ENCODE measurements at regions not wholly inside any gene's neighbourhood (a gene's known extent, or its start where the extent isn't known, plus 50 kb on each side); places are given as distances from the start of the nearest gene placed in this dataset.

- DNase-seq (ENCODE audit: low read depth): no peak
These were observed 459.4 kb downstream of the EPHA4 start for GRCh38 chr2:221112744-221113143.

DNA sequence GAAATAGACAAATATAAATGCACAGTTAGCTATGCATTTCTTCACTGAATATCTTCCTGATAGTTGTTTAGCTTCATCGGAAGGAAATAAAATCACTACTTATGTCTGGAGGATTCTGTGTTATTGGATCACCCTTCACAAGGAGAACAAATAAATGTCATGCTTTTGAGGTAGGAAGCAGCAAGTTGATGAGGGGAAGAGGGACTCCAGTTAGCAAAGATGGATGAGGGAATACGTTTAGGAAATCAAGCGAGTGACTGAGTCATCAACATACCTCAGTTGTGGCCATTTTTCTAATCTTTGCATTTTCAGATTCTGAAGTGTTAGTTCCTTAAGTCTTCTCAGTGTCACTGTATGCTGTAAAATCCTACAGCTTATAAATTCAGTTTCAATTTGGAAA, 456.2 kb downstream of the EPHA4 start:
- DNase-seq (ENCODE audit: low read depth): no peak

DNA sequence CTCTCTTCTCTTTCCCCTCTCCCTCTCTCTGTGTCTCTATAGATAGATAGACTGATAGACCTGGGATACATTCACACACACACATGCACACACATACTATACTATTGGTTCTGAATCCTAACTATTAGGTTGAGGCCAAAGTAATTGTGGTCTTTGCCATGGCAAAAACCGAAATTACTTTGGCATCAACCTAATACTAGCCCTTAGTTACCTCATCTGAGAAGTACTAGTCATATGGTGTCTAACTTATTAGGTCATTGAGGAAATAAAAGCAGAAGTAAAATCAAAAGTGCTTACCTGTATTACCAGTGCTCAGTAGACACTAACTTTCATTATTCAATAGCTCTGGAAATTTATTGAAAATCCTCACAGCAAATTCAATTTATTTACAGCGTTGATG, 451.5 kb downstream of the EPHA4 start:
- DNase-seq (ENCODE audit: low read depth): no peak

DNA sequence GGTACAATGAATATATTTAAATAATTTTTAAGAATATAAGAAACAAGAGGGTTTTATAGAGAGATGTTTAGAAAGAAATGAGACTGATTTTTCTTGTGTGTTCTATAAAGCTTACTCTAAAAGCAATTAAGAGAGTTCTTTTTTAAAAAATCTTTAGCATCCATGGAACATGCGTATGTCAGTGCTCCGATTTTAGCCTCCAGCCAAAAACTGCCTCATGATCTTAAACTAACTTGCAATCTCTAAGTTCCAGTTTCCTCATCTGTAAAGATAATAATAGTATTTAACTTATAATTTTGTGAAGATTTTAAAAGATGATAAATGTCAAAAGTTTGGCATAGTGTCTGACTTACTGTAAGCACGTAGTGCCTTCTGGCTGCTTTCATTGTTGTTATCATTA, 448.7 kb downstream of the EPHA4 start:
- DNase-seq (ENCODE audit: low read depth): no peak

GRCh38 chr2:221124532-221125240, 447.4 kb downstream of the EPHA4 start:
- DNase-seq (ENCODE audit: low read depth): peak; percentile 6

GRCh38 chr2:221125691-221126090, 446.4 kb downstream of the EPHA4 start:
- no peak for DNase-seq (ENCODE audit: low read depth)

DNA sequence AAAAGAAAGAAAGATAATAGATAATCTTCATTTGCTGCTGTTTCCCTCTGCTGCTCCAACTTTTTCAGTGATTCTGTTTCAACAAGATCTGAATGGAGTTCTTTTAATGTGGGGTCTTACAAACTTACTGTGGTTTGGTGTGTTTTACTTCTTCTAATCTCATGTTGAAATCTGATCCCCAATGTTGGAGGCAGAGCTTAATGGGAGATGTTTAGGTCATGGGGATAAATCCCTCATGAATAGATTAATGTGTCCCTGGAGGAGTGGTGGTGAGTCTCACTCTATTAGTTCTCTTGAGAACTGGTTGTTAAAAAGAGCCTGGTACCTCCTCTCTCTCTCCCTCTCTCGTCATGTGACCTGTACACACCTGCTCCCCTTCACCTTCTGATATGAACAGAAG, 442.4 kb downstream of the EPHA4 start:
- DNase-seq (ENCODE audit: low read depth): no peak

GRCh38 chr2:221130431-221130830, 441.7 kb downstream of the EPHA4 start:
- DNase-seq (ENCODE audit: low read depth): no peak

DNA sequence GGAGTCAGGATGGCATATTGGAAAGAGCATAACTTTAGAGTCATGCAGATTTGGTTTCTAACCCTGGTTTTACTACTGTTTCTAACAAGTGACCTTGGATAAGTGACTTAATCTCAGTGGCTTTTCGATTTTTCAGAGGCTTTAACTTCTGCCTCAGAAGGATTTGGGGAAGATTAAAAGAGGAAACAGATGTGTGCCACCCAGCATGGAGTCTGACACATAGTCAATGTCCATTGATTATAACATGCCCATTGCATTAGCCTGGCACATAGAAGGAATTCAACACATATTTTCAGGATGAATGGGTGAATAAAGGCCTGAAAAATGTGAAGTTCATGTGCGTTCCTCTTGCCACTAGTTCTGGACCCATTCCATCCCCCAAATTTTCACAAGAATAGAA, 438.2 kb downstream of the EPHA4 start:
- DNase-seq (ENCODE audit: low read depth): no peak

DNA sequence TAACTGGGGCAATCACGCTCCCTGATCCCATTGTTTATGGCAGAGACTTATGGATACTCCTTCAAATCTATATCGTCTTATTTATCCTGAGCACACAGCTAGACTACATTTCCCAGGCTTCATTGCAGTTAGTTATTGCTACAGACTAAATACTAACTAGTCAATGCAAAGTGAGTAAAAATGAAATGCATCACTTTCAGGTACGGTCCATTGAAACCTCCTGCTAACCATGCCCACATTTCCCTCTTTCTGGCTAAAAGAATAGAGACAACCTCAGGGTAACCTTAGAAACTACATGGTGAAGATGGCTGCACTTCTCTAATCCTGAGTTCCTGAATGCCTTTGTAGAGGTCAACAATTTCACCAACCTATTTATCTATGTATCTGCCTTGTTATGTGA, 437.4 kb downstream of the EPHA4 start:
- DNase-seq (ENCODE audit: low read depth): no peak

DNA sequence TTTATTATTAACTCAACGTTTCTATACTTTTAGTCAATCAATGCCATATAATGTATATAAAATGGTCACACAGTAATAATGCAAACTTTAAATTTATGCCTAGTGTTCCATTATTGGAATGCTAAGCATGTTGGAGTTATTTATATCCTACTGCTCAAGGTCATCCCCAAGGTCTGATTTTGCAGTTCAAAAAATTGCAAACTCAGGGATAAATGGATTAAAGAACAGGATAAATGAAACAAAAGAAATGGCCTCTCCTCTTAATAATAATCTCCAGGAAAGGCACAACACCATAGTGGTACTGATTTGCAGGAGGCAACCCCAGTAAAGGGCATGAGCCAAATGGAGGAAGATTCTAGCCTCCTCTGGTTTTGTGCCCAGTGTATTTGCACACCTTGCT, 436.4 kb downstream of the EPHA4 start:
- DNase-seq (ENCODE audit: low read depth): no peak

GRCh38 chr2:221137385-221137784, 434.7 kb downstream of the EPHA4 start:
- no peak for DNase-seq (ENCODE audit: low read depth)

GRCh38 chr2:221142341-221142740, 429.8 kb downstream of the EPHA4 start:
- no peak for DNase-seq (ENCODE audit: low read depth)

DNA sequence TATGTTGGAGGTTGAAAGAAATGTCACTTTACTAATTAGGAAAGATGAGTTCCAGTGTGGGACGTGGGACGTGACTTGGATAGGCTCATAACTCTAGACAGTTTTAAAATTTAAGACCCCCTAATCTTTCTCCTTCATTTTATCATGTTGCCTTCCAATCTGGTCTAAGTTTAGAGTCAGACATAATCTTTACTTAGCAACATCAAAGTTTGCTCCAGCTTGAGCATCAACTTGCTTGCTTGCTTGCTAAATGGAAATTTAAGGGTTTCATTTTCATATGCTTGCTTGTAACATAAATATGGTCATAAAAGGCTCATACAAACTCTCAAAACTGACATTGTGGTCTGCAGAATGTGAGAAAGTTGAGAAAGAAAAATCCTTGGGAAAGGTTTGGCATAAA, 428.9 kb downstream of the EPHA4 start:
- DNase-seq (ENCODE audit: low read depth): no peak

DNA sequence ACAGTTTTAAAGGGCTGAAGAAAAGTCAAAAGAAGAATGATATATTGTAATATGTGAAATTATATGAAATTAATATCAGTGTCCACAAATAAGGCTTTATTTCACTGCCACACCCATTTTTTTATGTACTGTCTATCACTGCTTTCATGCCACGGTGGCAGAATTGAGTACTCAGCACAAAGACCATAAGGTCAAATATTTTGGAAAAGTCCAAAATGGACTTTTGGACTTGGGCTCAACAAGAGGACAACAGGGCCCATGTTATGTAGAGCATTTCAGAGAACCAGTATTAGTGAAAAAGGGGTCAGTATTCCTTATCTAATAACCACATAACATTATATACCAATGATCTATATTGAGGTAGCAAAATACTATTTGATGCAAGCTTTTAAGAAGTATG, 427.2 kb downstream of the EPHA4 start:
- no peak for DNase-seq (ENCODE audit: low read depth)

- no peak for DNase-seq (ENCODE audit: low read depth)
These were observed 426.7 kb downstream of the EPHA4 start for GRCh38 chr2:221145396-221145795.

DNA sequence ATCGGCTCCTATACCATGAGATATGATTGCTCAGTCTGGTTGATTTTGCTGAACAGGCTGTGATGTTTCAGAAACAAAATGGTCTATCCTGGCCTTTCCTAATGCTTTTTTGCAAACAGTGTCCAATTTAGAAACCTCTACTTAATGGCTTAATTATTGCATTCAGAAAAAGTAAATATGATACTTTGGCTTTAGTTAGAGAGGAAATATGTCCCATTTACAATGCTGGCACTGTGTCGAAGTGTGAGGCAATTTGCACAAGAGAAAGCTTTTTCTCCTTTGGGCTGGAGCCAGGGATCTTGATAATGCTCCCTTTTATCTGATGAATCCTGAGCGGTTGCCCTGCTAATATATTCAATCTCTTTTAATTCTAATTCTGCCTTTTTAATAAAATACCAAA, 418.9 kb downstream of the EPHA4 start:
- DNase-seq (ENCODE audit: low read depth): no peak

DNA sequence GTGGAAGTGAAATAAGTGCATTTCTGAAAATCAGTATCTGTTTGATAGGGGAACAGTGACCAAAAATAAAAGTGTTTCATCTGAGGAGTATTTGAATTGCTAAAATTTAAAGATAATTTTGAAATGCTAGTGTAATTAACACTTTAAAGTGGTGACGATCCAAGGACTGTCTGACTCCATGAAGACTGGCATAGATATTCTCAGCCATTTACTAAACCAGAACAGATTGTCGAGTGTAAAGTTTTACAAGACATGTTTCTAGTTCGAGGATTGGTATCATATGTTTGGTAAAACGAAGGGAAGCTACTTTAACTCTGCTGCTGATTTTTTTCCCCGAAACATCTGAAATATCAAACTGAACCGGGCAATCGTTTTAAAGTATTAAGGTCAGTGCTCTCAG, 417.9 kb downstream of the EPHA4 start:
- no peak for DNase-seq (ENCODE audit: low read depth)

DNA sequence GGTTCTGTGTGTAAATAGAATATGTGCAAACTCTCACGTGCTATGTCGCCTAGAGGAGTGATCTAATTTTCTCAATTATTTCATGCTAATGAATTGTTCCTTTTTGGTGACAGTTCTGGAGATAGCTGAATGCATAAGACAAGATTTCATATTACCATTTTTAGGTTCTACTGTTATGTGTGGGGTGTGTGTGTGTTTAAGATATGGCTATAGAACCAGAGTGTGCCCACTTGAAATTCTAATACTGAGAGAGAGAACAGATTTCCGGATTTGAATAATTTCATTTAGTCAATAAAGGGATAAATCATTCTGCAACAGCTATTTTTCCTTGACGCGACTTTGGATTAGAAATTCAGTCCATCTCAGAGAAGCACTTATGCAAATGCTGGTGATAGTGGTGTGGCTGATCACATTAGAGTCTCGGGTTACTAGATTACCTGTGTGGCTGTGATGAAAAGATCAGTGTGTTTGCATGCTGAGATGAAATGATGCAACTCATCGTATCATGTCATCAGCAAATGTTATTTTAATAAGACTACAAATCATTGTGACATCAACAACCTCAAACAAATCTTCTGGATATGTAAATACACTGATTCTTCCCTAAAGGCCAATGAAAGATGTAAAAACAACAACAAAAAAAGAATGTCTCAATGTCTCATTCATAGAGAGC, 415.9 kb downstream of the EPHA4 start:
- DNase-seq (ENCODE audit: low read depth): no peak

DNA sequence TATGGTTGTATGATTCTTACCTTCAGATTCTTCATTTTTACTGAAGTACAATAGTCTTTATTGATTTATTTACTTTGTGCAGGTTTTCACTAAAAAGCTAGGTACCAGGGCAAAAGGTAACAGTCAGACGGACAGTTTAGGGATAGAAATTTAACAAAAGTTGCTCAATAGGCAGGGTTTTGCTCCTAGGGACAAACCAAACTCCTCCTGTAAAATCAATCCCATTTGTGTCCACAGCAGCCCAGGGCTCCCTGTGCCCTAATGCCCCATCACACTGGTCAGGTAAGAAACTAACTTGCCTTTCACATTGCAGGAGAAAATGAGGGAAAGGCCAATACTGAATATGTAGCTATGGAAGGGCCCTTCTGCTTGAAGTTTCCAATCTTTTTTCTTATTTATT, 410.9 kb downstream of the EPHA4 start:
- no peak for DNase-seq (ENCODE audit: low read depth)

GRCh38 chr2:221166292-221166691, 405.8 kb downstream of the EPHA4 start:
- peak; percentile 71 for DNase-seq (ENCODE audit: low read depth)

GRCh38 chr2:221167561-221167960, 404.5 kb downstream of the EPHA4 start:
- DNase-seq (ENCODE audit: low read depth): no peak

DNA sequence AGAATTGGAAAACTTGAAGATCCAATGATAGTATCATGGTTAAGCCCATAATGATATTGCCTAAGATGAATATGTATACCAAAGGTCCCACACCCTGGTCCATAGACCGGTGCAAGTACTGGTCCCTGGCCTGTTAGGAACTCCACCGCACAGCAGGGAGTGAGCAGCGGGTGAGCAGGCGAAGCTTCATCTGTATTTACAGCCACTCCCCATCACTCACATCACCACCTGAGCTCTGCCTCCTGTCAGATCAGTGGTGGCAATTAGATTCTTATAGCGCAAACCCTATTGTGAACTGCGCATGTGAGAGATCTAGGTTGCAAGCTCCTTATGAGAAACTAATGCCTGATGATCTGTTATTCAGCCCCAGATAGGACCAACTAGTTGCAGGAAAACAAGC, 402.4 kb downstream of the EPHA4 start:
- no peak for DNase-seq (ENCODE audit: low read depth)

- no peak for DNase-seq (ENCODE audit: low read depth)
These were observed 401.6 kb downstream of the EPHA4 start for GRCh38 chr2:221170548-221170947.
